ENCODE measurements at regions not wholly inside any gene's neighbourhood (a gene's known extent, or its start where the extent isn't known, plus 50 kb on each side); places are given as distances from the start of the nearest gene placed in this dataset. TPM values are rescaled to one million over a fixed set of nuclear protein-coding genes. Genes with fewer than 3 reads are reported as not detected.

DNA sequence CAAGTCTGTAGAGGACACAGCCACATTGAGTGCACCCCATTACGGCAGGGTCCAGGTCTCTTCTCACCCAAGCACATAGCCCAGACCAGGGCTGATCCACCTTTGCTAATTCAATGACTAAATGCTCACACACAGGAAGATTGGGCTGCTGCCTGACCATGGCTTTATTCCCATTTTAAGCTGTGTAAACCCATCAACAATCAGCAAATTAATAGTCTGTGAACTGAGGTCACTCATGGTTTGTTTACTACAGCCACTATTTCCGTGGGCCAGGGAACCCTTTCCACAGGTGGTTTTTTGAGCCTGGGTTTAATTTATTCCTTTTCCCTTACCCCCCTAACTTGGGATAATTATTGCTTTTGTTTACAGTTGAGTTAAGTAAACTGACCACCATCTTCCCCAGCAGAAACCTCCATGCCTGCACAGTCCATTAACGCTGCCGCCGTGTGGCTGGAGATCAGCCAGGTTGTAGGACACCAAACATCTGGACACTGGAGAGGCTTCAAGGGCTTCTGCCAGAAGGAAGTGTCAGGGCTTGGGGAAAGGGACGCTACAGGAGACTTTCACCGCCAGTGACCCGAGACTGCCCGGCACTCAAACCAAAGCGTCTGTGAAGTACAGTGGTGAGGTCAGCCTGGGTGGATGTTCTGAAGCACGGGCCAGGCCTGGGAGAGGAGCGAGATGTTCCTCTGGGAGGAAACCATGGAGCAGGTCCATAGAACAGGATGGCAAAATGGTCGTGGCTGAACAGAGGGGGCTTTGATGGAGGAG is 282.9 kb downstream of the DYSF start:
- FAIRE-seq = no peak
- Histone ChIP-seq H2AFZ (ENCODE audit: low read depth, low read length) (peak overlapping the region; percentile 76; the same call in 1 of the 2 replicates), H3K9me3 (replicated peaks; ENCODE audit: control insufficient read depth, insufficient read depth, low read depth, low read length) (peaks cover 2% of the 10 kb centered on the region; the same call in 1 of the 2 replicates), H3K4me3 (no peak overlapping the region), H3K9ac (ENCODE audit: insufficient read depth in 1 of 2, low read depth in 2 of 2, low read length in 2 of 2) (no peak overlapping the region), H3K79me2 (ENCODE audit: control insufficient read depth, insufficient read depth, low read length) (no peaks in the 10 kb centered on the region), H3K27me3 (ENCODE audit: control insufficient read depth in 2 of 2, insufficient read depth in 2 of 2, low read length in 2 of 2) (peaks cover 0 to 20% of the 10 kb centered on the region in 2 experiments; a peak in 2 of 5 replicates), H3K27ac (ENCODE audit: extremely low read depth, low read depth, low read length) (no peak overlapping the region), H4K20me1 (replicated peaks; ENCODE audit: control insufficient read depth, insufficient read depth, low read length) (no peaks in the 10 kb centered on the region), H3K9me1 (ENCODE audit: control insufficient read depth, insufficient read depth, low read length) (no peaks in the 10 kb centered on the region), H3K4me1 (replicated peaks in 1 of 2; ENCODE audit: control insufficient read depth in 2 of 2, insufficient read depth in 2 of 2, low read length in 2 of 2) (no peaks in the 10 kb centered on the region), H3K36me3 (ENCODE audit: control insufficient read depth, insufficient read depth, low read length) (no peaks in the 10 kb centered on the region), H3K4me2 (ENCODE audit: insufficient read depth, low read length) (no peak overlapping the region; the same call in 1 of the 2 replicates)
- no peak for TF ChIP-seq HDAC2 (IDR thresholded peaks at IDR 0.05)
- no peak for TF ChIP-seq RBM39 (optimal IDR thresholded peaks at IDR 0.05; ENCODE audit: low read depth, low read length)
- TF ChIP-seq, protein P1, sequence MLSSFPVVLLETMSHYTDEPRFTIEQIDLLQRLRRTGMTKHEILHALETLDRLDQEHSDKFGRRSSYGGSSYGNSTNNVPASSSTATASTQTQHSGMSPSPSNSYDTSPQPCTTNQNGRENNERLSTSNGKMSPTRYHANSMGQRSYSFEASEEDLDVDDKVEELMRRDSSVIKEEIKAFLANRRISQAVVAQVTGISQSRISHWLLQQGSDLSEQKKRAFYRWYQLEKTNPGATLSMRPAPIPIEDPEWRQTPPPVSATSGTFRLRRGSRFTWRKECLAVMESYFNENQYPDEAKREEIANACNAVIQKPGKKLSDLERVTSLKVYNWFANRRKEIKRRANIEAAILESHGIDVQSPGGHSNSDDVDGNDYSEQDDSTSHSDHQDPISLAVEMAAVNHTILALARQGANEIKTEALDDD (IDR thresholded peaks at IDR 0.05) = 0 out of 2 replicates have a peak, but pooled peaks have one; percentile 47
- TF ChIP-seq, protein P2, sequence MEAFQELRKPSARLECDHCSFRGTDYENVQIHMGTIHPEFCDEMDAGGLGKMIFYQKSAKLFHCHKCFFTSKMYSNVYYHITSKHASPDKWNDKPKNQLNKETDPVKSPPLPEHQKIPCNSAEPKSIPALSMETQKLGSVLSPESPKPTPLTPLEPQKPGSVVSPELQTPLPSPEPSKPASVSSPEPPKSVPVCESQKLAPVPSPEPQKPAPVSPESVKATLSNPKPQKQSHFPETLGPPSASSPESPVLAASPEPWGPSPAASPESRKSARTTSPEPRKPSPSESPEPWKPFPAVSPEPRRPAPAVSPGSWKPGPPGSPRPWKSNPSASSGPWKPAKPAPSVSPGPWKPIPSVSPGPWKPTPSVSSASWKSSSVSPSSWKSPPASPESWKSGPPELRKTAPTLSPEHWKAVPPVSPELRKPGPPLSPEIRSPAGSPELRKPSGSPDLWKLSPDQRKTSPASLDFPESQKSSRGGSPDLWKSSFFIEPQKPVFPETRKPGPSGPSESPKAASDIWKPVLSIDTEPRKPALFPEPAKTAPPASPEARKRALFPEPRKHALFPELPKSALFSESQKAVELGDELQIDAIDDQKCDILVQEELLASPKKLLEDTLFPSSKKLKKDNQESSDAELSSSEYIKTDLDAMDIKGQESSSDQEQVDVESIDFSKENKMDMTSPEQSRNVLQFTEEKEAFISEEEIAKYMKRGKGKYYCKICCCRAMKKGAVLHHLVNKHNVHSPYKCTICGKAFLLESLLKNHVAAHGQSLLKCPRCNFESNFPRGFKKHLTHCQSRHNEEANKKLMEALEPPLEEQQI (IDR thresholded peaks at IDR 0.05) = no peak
- intact Hi-C loops (cut with micrococcal nuclease) = no loop called here
- POLR2A ChIA-PET = interaction anchor here (0.7 kb wide), 1 partner anchor 217 kb away, joined by 4 read pairs; no protein-coding TSS in a partner anchor
- 13% methylated on average over 13 of the region's 13 CpGs for WGBS (ENCODE audit: insufficient coverage, low coverage, missing lambda C conversion rate)
- CTCF ChIA-PET (ENCODE audit: low intra/inter-chr PET ratio) = no interaction called here
- DNase-seq (ENCODE audit: extremely low read depth in 1 of 4, low spot score in 3 of 4) = no peak
- peak; percentile 59 for ATAC-seq
- BruUV-seq (replicated peaks) = no TSS peak
- in situ Hi-C loops (cut with MboI) = no loop called here

Small RNA genes lying in the stretch of these regions (small RNA-seq; reads per million reads assigned to genes)
- gene RPS20P10 = not detected

Measured in K562 (cell line).